NOMO-1 treated with dmso at 0.1 percent for 144 hours (cell line): ENCODE measurements at regions not wholly inside any gene's neighbourhood (a gene's known extent, or its start where the extent isn't known, plus 50 kb on each side); places are given as distances from the start of the nearest gene placed in this dataset.
"Not testable (repeated sequence)": the region's sequence is repeated elsewhere in the genome, so short reads cannot be mapped to it uniquely, and the experiment has no call there.

Experiments used
- DNase-seq: peaks from one replicate; lab custom pipeline; 2025; ENCODE audit not compliant: unreplicated experiment; lab: John Stamatoyannopoulos, UW

GRCh38 chr3:181279239-181279565 is 289.7 kb upstream of the DNAJC19 start:
- DNase-seq, result no peak

DNA sequence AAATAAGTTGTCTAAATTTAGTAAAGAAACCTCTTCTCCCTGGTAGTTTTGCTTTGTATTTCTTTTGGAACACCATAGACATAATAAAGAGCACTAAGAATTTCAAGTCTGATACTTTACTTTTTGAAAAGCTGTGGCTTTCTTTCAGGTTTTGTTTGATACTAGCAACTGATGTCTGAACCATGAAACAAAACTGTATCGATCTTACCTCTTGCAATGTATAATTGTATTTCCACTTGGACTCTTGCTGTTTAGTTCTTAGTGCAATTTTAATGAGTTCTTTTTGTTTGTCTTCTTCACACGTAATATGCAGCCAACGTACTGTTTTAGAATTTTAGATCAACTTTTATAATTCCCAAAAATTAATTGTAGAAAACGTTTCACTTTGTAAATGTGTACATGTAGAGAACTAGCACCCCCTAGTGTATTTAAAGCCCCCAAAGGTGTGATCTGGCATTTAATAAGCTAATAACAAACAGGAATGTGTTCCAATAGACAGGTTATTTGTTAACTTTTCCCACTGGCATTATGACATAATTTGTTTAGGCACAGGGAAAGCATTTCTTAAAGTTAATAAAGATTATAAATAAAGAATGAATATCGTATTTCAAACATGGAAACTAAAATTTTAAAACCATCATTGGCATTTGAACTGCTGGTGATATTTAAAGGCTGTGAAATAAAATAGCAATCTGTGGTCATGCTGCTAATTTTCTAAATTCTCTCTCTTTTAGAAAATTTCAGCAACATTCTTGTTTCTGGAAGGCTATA is 289.1 kb upstream of the DNAJC19 start:
- no peak for DNase-seq

DNA sequence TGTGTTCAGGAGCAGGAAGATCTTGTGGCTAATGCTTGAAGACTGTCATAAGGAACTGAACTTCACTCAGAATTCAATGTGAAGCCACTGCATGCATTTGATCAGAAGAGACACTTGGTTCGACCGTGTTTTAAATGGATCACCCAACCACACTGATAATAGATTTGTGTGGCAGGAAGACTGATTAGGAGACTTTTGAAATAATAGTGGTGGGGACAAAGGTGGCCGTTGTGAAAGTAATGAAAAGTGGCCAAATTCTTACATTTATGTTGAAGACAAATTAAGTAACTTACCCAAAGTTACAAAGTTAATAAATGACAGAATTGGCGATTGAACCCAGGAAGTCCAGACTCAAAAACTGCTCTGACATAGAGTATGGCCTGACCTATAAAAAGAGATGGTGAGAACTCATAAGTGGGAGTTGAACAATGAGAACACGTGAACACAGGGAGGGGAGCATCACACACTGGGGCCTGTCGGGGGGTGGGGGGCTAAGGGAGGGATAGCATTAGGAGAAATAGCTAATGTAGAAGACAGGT is 286.9 kb upstream of the DNAJC19 start:
- no peak for DNase-seq

DNA sequence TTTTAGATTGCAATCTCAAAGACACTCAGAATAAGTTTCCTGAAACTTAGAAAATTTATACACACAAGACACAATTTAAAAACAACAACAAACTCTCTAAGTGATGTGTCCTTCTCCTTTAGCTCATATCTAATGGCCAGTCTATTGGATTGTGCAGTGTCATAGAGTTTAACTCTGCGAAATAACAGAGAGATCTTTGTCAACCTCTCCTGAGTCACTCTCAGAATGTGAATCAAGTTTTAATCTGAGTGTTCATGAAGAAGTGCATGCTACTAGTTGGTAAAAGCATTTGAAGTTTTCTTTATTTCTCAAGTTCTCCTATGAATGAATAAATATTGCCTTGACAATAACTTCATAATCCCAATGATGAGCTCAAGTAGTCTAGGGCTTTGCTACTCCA is 284.5 kb upstream of the DNAJC19 start:
- DNase-seq, result no peak

GRCh38 chr3:181267312-181267711 is 277.8 kb upstream of the DNAJC19 start:
- DNase-seq, result no peak

DNA sequence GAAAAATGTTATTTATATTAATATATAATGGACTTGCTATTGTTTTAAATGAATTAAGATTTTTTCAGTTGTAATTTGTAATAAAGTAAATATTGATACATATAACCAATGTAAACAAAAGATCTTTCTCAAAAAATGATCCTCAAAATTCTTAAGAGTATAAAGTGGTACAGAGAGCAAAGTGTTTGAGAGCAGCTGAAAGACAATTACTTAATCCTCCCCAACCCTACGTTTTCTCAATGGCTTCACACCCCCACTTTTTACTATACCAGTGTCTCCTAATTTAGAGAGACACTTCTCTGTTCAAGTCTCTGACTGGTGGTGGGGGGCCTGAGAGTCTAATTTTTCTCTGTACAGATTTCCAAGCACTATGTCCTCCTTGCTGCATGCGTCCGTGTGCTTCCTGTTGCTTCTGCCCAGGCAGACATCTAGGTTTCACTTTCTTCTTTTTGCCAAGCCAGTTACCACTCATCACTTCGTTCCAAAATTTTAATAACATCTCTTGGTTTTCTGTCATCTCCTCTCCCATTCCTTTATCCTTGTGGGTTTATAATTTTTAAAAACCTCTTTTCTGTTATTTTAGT is 276.3 kb upstream of the DNAJC19 start:
- DNase-seq, result peak; percentile 31

GRCh38 chr3:181264486-181264885 is 274.9 kb upstream of the DNAJC19 start:
- DNase-seq, result no peak

DNA sequence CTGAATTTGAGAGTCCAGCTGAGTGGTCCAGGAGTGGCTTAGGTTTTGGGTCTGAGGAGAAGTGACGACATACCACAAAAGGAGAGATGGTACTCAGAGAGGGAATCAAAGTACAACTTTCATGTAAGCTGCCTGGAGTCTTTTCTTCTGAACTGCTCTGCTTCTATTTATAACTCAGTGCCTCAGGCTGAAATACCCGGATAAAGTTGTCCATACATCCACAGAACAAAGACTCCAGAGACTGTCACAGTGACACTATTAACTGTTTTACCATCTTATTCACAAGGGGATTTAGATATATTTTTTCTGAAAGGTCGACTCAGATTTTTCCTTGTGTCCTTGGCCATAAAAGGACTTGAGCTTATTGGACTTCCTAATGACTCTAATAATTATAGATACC is 264.3 kb upstream of the DNAJC19 start:
- no peak for DNase-seq

- DNase-seq, result no peak
Observed at GRCh38 chr3:181252631-181253030, 263.1 kb upstream of the DNAJC19 start.

DNA sequence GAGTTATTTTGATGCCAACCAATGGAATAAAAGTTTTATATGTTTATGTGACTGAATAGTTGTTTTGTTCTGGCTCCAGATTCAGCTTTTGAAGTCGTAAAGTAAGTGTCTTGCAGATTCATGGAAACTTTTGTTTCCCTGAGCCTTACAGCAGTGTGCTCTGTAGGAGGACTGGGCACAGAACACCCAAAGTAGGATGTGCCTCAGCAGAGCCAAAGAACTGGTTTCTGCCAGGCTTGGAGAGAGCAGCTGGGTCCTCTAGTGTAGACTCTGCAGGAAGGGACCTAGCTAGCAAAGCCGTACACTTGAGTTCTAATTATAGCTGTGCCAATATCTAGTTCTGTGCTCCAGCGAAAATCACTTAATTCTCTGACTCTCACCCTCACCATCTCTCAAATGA is 261.2 kb upstream of the DNAJC19 start:
- DNase-seq, result no peak

GRCh38 chr3:181239441-181239840 is 249.9 kb upstream of the DNAJC19 start:
- no peak for DNase-seq

GRCh38 chr3:181230258-181230657 is 240.7 kb upstream of the DNAJC19 start:
- DNase-seq, result no peak

DNA sequence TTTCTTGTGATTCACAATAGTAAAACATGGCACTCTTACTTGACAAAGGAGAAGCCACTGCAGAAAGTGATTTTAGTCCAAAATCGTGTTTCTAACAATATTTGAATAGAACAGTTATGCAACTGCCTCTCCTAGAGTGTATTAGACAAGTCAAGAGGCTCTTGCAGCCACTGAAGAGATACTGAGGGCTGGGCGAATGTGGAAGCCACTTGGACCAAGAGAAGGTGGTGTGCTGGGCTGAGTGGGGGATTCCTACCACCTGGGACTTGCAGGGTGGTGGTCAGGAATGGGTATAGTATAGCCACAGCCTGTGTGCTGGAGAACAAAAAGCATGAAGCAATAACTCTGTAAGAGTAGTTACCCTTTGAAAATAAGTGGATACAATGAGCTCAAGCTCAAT is 223.8 kb upstream of the DNAJC19 start:
- no peak for DNase-seq

DNA sequence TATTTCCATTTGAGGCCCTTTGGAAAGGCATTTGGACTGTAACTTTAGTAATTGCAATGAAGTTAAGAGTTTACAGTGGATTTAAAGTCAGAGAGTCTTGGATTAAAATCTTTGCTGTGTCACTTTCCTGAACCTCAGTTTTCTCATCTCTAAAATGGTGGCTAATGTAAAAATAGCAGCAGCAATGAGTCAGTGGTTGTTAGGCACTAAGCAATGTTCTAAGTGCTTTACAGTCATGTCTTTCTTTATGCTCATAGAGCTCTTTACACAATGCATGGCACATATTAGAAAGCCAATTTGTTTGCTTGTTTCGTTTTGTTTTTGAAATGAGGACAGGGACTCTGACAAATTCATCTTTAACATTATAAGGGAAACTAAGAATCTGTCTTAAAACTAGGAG is 222.7 kb upstream of the DNAJC19 start:
- DNase-seq, result no peak

- no peak for DNase-seq
Observed at GRCh38 chr3:181210275-181210674, 220.7 kb upstream of the DNAJC19 start.

DNA sequence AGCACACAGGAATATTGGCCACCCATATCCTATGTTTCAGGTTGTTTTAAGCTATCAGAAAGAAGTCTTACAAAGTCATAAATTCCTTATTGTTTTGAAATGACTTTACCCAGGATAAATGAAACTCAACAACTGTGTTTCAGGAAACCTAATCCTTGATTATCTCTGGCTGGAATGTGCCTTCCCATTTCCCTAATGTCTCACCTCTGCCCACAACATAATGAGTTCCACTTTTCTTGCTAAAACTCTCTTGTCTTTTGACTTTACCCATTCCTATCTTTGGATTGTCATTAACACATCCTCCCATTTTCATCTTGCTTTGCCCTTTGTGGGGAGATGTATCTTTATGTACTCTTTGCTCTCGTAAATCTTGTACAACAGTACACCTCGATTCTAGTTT is 200.0 kb upstream of the DNAJC19 start:
- DNase-seq, result no peak

GRCh38 chr3:181183764-181184163 is 194.2 kb upstream of the DNAJC19 start:
- no peak for DNase-seq

GRCh38 chr3:181183057-181183456 is 193.5 kb upstream of the DNAJC19 start:
- DNase-seq, result not testable (repeated sequence)

DNA sequence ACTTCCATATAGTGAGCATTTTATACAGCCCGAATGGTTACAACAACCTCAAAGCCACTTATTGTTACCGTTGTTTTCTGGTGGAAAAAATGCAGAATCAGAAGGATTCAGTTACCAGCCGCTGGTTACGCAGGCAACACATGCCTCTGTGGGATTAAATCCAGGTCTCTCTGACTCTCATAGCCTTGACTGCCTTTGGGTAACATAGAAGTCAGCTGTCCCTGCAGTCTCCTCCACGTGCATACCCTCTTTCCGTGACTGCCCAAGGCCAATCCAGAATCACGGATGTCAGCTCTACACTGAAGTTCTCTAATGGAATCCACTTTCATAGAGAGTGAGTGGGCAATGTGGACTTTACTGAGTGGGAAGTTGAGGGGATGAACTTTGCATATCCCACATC is 189.5 kb upstream of the DNAJC19 start:
- no peak for DNase-seq

DNA sequence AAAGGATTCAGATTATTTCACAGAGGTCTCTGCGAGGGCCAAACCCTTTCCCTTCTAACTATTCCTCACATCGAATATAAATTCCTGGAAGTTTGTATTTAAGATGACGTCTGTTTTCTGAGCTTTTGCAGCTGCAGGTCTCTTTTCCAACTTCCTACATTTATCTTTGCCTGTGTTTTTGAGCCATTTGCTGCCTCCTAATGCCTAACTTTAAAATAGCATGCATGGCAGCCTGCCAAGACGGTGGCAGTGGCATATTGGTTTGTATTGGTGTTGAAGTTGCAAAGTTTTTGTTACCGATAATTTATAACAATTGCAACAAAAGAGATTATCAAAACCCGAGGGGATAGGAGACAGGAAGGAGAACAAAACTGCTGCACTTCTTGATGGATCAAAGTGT is 187.1 kb upstream of the DNAJC19 start:
- DNase-seq, result peak; percentile 6

GRCh38 chr3:181174676-181175233 is 185.2 kb upstream of the DNAJC19 start:
- DNase-seq, result no peak

DNA sequence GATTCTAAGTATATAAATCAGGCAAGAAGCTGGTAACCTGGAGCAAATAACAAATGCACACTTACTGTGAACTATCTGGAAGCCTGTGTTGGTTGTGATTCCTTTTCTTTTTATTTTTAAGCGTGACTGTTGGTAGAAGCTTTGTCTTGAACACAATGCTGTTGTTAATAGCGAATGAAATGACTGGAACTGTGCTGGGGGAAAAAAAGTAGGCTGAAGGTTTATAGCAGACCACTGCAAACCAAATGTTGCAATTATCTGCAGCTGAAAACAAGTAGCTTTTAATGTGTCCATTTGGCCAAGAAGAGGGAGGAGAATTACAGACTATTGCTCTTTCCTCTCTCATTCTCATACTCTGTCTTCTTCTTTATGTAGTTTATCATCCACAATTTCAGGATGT is 184.5 kb upstream of the DNAJC19 start:
- DNase-seq, result no peak
